ENCODE measurements at regions not wholly inside any gene's neighbourhood (a gene's known extent, or its start where the extent isn't known, plus 50 kb on each side); places are given as distances from the start of the nearest gene placed in this dataset.

DNA sequence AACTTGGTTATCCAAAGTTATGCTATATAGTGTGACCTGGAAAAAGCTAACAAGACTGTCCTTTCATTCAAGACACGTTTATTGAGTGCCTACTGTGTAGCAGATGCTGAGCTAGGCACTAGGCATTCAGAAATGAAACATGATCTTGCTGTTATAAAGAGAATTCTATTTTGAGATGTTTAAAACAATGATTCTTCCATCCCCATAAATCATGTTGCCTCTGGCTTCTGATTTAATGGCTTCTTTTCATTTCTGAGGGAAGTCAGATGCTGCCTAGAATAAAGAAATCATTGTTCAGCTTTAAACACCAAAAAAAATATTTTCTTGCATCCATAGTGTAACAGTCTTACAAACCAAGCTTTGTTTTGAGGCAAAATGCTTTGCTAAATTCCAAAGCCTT is 620.9 kb upstream of the UBE2E2 start:
- DNase-seq (ENCODE audit: extremely low read depth in 1 of 11, low read depth in 9 of 11, low spot score in 4 of 11): peak in 7 of 11 donors; percentile 7 to 21 (median 16)

DNA sequence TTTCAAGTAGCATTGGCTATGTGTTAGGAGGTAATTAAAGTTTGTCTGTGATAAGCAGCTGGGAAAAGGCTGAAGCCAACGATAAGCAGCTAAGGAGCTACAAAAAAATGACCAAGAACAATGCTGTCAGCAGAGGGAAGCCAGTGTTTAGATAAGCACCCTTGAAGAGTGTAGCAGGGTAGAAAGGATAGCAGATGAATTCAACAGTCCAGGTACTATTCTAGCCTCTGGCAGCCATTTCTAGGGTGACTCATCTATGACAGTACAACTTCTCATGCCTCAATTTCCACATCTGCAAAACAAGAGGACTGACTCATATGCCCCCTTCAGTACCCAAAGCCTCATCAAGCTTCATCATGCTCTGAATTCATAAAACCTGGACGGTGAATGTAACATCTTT is 617.6 kb upstream of the UBE2E2 start:
- no peak for DNase-seq (ENCODE audit: extremely low read depth in 1 of 11, low read depth in 9 of 11, low spot score in 4 of 11)

DNA sequence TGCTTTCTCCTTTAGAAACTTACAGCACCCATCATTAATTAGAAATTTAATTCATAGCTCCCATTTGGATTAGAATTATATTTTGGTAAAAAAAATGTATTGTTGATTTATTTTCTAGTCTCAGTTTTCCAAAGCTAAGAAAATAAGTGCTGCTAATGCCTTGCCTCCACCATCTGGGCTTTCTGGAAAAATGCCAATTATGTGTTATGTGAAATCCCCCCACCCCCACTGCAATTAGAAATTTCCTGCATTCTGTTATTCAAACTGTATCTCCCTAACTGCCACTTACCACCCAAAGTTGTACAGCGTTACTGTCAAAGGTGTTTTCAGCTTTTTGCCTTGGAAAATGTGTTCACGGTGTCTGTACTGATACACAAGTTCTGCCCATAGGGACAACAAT is 617.2 kb upstream of the UBE2E2 start:
- DNase-seq (ENCODE audit: extremely low read depth in 1 of 11, low read depth in 9 of 11, low spot score in 4 of 11): peak in 6 of 11 donors; percentile 8 to 35 (median 20)

DNA sequence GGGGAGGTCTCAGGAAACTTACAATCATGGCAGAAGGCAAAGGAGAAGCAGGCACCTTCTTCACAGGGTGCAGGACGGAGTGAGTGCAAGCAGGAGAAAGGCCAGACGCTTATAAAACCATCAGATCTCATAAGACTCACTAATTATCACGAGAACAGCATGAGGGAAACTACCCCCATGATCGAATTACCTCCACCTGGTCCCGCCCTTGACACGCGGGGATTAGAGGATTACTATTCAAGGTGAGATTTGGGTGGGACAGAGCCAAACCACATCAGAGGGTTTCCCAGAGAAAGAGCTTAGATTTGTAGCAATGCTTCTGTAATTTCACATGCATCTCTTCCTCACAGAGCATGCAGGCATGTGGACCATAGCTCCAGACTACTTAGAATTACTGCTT is 615.7 kb upstream of the UBE2E2 start:
- DNase-seq (ENCODE audit: extremely low read depth in 1 of 11, low read depth in 9 of 11, low spot score in 4 of 11): no peak

DNA sequence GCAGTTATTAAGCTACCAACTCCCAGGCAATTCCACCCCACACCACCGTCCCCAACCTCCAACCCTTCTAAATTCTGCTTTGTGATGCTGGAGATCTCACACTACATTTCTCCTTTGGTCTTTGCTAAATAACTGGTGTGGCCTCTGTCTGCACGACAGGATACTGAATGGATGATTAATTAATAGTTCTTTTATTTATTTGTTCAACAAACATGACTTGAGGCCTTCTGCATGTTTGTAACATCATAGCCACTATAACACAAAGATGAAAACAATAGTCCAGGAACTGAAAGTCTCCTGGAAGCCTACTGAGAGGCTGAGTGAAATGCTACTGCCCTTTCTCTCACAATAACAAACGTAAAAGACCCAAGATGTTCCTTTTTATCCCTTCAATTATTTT is 609.5 kb upstream of the UBE2E2 start:
- DNase-seq (ENCODE audit: extremely low read depth in 1 of 11, low read depth in 9 of 11, low spot score in 4 of 11): no peak

DNA sequence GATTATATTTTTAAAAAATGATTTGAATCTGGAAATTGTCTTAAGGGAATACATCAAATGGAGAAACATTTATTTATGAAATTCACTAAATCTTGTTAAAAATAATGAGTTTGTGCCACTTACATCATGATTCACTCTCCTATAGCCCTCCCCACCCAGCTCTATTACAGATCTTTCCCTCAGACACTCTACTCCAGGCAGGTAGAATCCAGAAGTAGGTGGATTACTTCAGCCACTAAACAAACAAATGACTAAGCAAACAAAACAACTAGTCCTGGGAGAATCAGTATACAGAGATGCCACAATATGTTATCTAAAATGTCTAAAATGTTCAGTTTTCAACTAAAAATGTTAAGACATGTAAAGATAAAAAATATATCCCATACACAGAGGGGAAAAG is 608.1 kb upstream of the UBE2E2 start:
- no peak for DNase-seq (ENCODE audit: extremely low read depth in 1 of 11, low read depth in 9 of 11, low spot score in 4 of 11)

DNA sequence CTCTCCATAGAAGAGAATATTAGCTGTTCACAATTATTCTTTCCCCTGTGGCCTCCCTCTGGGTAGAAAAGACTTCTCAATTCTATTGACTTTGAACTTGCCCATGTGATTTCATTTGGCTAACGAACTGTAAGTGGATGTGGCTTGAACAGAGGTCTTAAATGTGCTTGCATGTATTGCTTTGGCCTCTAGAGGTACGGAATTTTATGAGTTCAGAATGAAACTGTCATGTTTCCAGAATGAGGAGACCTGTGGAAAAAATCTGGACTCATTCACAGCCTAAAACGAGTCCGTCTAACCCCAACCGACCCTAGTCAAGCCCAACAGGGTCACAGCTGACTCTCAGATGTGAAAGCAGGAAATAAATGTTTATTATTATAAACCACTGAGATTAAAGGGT is 596.7 kb upstream of the UBE2E2 start:
- DNase-seq (ENCODE audit: extremely low read depth in 1 of 11, low read depth in 9 of 11, low spot score in 4 of 11): no peak

DNA sequence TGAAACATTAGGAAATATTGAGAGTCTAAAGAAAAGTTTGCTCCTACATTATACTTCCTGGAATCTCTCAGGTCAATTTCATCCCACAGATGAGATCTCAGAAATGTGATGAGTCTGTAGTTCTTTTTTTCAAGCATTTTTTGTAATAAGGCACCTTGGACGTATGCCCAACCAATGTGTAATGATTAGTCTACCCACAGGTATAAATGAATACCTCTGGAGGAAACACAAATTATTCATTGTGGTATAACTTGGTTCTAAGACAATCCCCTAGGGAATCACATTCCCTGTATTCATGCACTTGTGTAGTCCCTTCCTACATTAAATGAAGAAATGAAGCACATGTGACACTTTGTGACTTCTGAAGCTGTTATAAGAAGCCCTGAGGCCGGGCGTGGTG is 596.2 kb upstream of the UBE2E2 start:
- no peak for DNase-seq (ENCODE audit: extremely low read depth in 1 of 11, low read depth in 9 of 11, low spot score in 4 of 11)

DNA sequence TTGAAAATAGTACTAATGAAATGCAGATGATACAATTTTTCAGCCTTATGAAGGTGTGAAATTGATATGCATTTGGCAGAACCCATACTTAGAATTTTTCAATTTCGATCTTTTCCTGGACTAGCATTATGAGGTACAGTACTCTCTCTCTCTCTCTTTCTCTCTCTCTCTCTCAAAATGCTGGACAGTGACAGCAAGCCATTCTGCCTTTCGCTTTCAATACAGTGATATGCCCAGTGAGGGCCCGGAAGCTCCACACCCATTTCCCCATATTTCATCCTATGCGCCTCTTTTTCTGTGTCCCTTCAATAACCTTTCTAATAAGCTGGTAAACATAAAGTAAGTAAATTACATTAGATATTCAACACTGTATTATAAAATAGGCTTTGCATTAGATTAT is 595.0 kb upstream of the UBE2E2 start:
- DNase-seq (ENCODE audit: extremely low read depth in 1 of 11, low read depth in 9 of 11, low spot score in 4 of 11): no peak

DNA sequence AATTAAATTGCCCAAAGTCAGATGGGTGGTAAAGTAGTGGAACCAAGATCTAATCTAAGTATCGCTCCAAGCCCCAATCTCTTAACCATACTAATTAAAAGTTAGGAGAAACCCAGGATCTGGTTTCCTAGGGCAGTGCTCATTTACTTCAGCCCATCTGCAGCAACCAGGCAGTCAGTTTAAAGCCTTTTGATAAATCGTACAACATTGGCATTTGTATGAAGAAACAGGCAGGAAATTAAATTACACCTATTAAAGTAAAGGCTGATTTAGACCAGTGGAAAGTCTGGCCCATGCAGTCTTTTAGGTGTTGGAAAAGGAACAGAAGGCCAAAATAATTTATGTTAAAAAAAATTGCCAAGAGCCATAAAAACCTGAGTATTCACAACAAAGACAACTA is 594.4 kb upstream of the UBE2E2 start:
- DNase-seq (ENCODE audit: extremely low read depth in 1 of 11, low read depth in 9 of 11, low spot score in 4 of 11): no peak

DNA sequence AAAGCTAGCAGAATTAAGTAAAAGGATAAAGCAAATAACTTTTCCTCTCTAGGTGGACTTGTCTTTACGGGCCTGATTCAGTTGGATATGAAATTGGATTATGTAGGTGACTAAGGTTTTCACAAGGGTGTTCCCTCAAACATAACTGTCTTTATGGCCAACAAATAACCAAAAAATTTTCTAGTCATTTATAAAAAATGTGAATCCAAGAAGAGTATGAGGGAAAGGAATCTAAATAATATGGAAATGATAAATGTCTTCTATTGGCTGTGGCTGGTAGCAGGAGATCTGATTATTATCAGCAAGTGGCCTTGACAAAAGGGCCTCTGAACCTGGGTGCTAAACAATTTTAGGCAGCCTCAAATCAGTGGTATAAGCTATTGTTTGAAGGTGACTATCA is 594.0 kb upstream of the UBE2E2 start:
- DNase-seq (ENCODE audit: extremely low read depth in 1 of 11, low read depth in 9 of 11, low spot score in 4 of 11): no peak

DNA sequence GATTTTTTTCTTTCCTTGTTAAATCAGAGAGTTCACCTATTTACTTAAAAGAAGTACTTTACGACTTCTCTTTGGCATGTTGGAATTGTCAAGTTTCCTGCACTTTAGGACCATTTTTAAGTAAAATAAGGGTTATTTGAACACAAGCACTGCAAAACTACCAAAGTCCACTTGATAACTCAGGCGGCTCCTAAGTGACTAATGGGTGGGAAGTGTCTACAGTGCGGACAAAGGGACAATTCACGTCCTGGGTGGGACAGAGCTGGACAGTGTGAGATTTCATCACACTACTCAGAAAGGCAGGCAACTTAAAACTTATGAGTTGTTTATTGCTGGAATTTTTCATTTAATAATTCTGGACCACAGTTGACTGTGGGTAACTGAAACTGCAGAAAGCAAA is 590.2 kb upstream of the UBE2E2 start:
- DNase-seq (ENCODE audit: extremely low read depth in 1 of 11, low read depth in 9 of 11, low spot score in 4 of 11): no peak

DNA sequence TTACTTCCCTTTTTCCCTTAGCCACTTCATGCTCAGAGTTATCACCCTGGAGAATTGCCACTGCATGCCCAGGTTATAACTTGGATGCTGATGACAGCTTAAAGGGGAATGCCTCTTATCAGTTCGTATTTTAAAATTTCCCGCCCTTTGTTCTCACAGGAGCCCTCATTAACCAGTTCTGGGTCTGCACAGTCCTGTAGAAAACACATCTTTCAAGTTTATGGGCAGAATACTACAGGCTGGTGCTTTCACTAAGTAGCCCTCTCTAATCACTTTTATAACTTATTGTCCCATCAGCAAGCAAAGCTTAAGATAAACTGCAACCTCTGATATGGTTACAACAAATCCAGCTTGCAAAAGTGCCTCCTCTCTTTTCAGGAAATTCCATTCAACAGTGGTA is 587.3 kb upstream of the UBE2E2 start:
- peak in 3 of 11 donors; percentile 12 to 18 (median 13) for DNase-seq (ENCODE audit: extremely low read depth in 1 of 11, low read depth in 9 of 11, low spot score in 4 of 11)

DNA sequence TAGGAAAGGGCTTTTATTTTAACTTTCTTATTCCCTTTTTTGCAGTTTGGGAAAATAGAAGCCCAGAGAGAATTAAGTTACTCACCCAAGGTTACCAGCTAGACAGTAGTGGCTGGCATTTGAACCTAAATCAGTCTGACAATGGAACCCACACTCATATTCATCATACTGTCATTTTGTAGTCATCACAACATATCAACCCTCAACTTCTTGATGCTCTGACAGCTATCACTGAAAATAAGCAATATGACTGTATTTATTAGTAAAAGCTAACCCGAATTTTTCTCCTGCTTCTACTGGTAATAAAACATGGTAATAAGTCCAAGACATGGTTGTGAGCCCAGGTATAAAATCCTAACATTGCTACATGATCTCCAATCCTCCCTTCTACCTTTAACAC is 585.8 kb upstream of the UBE2E2 start:
- DNase-seq (ENCODE audit: extremely low read depth in 1 of 11, low read depth in 9 of 11, low spot score in 4 of 11): no peak

DNA sequence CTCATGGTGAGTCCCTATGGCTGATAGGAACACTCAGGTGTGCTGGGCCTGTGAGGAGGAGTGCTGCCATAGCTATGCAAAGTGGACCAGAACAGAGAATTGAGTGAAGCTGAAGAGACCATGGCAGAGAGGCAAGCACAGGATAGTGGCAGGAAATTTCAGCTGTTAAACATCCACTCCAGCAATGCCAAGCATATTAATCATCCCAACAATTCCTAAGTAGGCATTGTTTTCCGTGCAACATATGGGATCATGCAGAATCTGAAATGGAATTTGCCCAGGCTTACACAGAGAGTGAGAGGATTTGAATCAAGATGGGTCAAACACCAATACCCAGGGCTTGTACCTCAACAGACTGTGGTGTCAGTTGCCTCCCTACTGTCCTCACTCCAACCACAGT is 582.6 kb upstream of the UBE2E2 start:
- DNase-seq (ENCODE audit: extremely low read depth in 1 of 11, low read depth in 9 of 11, low spot score in 4 of 11): no peak

DNA sequence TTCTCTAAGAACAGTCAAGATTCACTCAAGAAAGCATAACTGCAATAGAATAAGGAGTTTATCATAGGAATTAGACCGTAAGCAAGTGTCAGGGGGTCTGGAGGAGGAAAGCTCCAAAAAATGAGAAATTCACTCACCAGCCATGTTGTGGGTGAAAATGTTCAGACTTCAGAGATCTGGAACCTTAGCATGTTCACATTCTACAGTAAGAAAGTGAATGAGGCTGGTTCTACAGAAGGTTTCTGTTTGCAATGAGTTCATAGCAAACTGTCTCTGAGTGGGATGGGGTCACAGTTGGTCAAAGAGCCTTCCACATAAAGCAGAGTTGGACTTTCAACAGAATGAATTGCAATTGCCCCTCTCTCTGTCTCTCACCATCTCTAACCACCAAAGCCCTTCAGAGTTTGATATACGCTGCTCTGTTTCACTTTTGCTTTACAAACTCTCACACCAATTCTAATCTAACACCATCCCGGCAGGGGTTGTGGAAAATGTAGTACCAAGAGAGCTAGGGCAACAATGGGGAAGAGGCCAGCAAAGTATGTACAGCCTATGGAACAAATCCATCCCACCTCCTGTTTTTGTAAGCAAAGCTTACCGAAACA is 581.8 kb upstream of the UBE2E2 start:
- DNase-seq (ENCODE audit: extremely low read depth in 1 of 11, low read depth in 9 of 11, low spot score in 4 of 11): no peak

DNA sequence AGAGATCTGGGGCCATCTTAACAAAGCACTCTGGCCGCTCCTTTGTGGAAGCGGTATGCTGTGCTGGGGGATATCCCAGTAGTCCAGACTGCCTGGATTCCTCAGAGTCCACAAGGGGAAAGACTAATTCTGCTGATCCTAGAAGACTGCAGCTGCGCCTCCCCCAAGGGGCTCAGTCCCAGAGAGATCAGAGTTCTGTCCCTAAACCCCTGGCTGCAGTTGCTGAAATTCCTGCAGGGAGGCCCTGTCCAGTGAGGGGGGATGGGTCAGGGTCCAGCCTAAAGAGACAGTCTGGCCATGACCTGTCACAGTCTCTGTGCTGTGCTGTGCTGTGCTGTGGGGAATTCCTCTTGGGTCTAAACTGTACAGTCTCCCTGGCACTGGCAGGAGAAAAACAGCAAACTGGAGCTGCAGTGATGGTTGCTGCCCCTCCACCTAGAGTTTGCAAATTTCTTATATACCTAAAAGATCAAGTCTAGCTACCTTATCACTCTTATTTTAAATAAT is 575.1 kb upstream of the UBE2E2 start:
- no peak for DNase-seq (ENCODE audit: extremely low read depth in 1 of 11, low read depth in 9 of 11, low spot score in 4 of 11)

DNA sequence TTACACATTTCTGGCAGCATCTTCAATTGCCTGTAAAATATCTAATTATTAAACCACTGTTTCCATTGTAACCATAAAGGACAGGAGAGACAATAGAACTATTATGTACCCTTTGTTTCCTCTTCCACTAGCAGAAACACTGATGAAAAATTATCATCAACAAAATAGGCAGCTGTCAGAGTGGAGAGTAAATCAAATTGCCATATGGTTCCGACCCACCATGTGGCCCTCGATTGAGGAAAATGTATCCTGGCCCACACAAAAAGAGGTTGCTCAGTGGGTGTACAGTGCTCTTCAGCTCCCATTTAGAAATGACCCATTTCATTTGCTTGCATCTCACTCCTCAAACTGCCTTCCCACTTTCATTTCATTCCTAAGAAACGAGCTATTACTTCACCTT is 570.6 kb upstream of the UBE2E2 start:
- DNase-seq (ENCODE audit: extremely low read depth in 1 of 11, low read depth in 9 of 11, low spot score in 4 of 11): no peak

DNA sequence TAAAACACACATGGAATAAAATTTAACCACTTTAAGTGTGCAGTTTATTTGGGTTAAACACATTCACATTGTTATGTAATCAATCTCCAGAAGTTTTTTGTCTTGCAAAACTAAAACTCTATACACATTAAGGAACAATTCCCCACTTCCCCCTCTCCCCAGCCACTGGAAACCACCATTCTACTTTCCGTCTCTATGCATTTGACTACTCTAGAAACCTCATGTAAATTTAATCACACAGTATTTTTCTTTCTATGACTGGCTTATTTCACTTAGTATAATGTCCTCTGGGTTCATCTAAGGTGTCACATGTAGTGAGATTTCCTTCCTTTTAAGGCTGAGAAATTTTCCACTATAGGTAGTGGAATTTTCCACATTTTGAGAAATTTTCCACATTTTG is 568.7 kb upstream of the UBE2E2 start:
- DNase-seq (ENCODE audit: extremely low read depth in 1 of 11, low read depth in 9 of 11, low spot score in 4 of 11): no peak

DNA sequence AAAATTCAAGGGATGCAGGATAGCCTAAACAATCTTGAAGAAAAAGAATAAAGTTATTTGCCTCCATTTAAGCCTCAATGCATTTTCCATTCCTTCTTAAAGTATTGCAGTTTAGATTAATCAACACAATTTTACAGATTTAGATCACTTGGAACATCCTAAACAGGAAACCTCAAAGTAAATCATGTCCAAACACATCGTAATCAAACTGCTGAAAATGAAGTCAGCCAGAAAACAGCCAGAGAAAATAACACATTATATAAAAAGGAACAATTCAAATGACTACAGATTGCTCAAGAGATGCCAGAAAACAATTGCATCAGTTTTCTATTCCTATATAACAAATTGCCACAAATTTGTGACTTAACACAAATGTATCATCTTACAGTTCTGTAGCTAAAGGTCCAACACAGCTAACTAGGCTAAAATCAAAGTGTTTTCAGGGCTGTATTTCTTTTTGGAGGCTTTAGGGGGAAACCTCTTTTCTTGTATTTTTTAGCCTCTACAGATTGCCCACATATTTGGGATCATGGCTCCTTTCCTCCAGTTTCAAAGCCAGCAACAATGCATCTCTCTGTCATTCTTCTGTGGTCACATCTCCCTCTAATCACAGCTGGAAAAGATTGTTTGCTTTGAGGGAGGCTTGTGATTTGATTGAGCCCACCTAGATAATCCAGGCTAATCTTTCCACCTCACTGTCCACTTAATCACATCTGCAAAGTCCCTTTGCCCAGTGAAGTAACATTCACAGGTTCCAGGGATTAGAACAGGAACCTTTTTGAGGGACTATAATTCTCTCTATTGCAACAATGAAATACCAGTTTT is 543.3 kb upstream of the UBE2E2 start:
- peak in 1 of 11 donors; percentile 3 for DNase-seq (ENCODE audit: extremely low read depth in 1 of 11, low read depth in 9 of 11, low spot score in 4 of 11)

DNA sequence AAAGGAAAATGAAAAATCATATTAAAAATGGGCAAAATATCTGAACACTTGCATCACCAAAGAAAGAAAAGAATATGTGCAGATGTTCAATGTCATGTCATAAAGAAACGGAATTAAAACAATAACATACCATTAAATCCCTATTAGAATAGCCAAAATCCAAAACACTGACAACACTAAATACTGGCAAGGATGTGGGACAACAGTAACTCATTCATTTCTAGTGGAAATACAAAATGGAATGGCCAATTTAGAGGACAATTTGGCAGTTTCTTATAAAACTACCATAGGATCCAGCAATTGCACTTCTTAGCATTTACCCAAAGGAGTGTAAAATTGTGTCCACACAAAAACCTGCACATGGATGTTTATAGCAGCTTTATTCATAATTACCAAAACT is 542.5 kb upstream of the UBE2E2 start:
- DNase-seq (ENCODE audit: extremely low read depth in 1 of 11, low read depth in 9 of 11, low spot score in 4 of 11): no peak
